ENCODE measurements at regions not wholly inside any gene's neighbourhood (a gene's known extent, or its start where the extent isn't known, plus 50 kb on each side); places are given as distances from the start of the nearest gene placed in this dataset.

GRCh38 chr13:91242652-91243051 lies 104.8 kb upstream of the MIR17HG start:
- Histone ChIP-seq H3K23ac (ENCODE audit: low read depth, low read length) (no peak overlapping the region), H3K9ac (ENCODE audit: low read depth, low read length) (no peak overlapping the region), H2AK9ac (replicated peaks; ENCODE audit: low read depth, low read length, poor library complexity) (no peak overlapping the region), H2BK5ac (ENCODE audit: low read depth, low read length, poor library complexity, severe bottlenecking) (no peak overlapping the region), H2BK120ac (ENCODE audit: low read depth, low read length) (no peak overlapping the region), H3K4ac (ENCODE audit: low read depth, low read length) (no peak overlapping the region), H2AFZ (replicated peaks; ENCODE audit: low read length, poor library complexity) (no peak overlapping the region), H4K8ac (ENCODE audit: low read depth in 2 of 2, low read length in 2 of 2) (no peak overlapping the region), H3K56ac (ENCODE audit: extremely low read depth, insufficient read depth, low read length) (no peak overlapping the region), H3K18ac (ENCODE audit: low read depth, low read length) (no peak overlapping the region), H3K4me2 (ENCODE audit: low read depth, low read length) (no peak overlapping the region), H2BK15ac (ENCODE audit: low read depth, low read length) (no peak overlapping the region), H3K4me1 (ENCODE audit: control insufficient read depth, insufficient read depth, low read length) (no peaks in the 10 kb centered on the region), H4K91ac (ENCODE audit: insufficient read depth, low read depth, low read length) (no peak overlapping the region), H3K4me3 (ENCODE audit: insufficient read depth, low read depth, low read length) (no peak overlapping the region), H3K79me1 (ENCODE audit: low read depth in 1 of 2, low read length in 2 of 2) (no peaks in the 10 kb centered on the region), H3K36me3 (ENCODE audit: control insufficient read depth, insufficient read depth, low read length) (no peaks in the 10 kb centered on the region), H4K5ac (ENCODE audit: low read depth, low read length) (no peak overlapping the region), H4K20me1 (ENCODE audit: insufficient read depth, low read length) (no peaks in the 10 kb centered on the region), H2AK5ac (ENCODE audit: low read depth, low read length) (no peak overlapping the region), H2BK20ac (ENCODE audit: low read depth, low read length) (no peak overlapping the region), H3K9me1 (ENCODE audit: insufficient read depth, low read length) (no peaks in the 10 kb centered on the region), H3K14ac (replicated peaks; ENCODE audit: low read depth, low read length) (no peak overlapping the region), H3K9me3 (ENCODE audit: control insufficient read depth, insufficient read depth, low read length) (no peaks in the 10 kb centered on the region), H3K27me3 (ENCODE audit: control insufficient read depth, insufficient read depth, low read length) (no peaks in the 10 kb centered on the region), H3K27ac (ENCODE audit: insufficient read depth, low read length) (no peak overlapping the region)
- DNase-seq (no peak), ATAC-seq (ENCODE audit: low read depth) (no peak)
- dilution Hi-C loops (cut with HindIII; ENCODE audit: low sequenced_read_pairs, unreplicated experiment) (no loop called here), in situ Hi-C loops (cut with MboI; ENCODE audit: low sequenced_read_pairs) (no loop called here), intact Hi-C loops (cut with micrococcal nuclease) (no loop called here)
- POLR2A ChIA-PET (ENCODE audit: unreplicated experiment): no interaction called here
- no TSS peak for BruUV-seq (replicated peaks)
- CTCF ChIA-PET: no interaction called here
- TF ChIP-seq POLR2A (IDR thresholded peaks at IDR 0.05; ENCODE audit: low read depth, low read length) (no peak), CEBPB (IDR thresholded peaks at IDR 0.05; ENCODE audit: low read depth, low read length) (no peak), RAD21 (IDR thresholded peaks at IDR 0.05; ENCODE audit: low read length) (no peak), MAZ (IDR thresholded peaks at IDR 0.05; ENCODE audit: borderline replicate concordance, low read depth, low read length) (no peak), CTCF (conservative IDR thresholded peaks at IDR 0.05; ENCODE audit: low read depth, low read length) (no peak)

Measured in IMR-90 (cell line).